OCI-LY7 (cell line): ENCODE measurements at regions not wholly inside any gene's neighbourhood (a gene's known extent, or its start where the extent isn't known, plus 50 kb on each side); places are given as distances from the start of the nearest gene placed in this dataset.

ENCODE experiments used
- BruUV-seq: library from RNA; stranded (reverse); fragments of 400-500 nt; replicated peaks from 2 replicates; lab custom pipeline; 2021; lab: Mats Ljungman, UMichigan
- CTCF ChIA-PET: fragments of 300-600 bp; sonication (Branson Sonifier 250); formaldehyde crosslinking; loops from one replicate; lab custom pipeline; 2022; ENCODE audit warnings: antibody characterized with exemption; ENCODE audit not compliant: unreplicated experiment; lab: Charles Lee
- POLR2A ChIA-PET: fragments of 300-600 bp; sonication (Branson Sonifier 250); formaldehyde crosslinking; loops from one replicate; lab custom pipeline; 2022; ENCODE audit warnings: antibody characterized with exemption; lab: Charles Lee
- DNase-seq: peaks from one replicate; pipeline ENCODE4 v3.0.0-alpha.2; 2015; ENCODE audit warnings: low spot score
- H2AFZ ChIP-seq: fragments of 200-600 bp; sonication (generic), shearing (Covaris generic); 2 replicates; pipeline ENCODE4 v1.6.1; 2014; ENCODE audit warnings: mild to moderate bottlenecking, antibody characterized with exemption, low read length, moderate library complexity
- H3K27ac ChIP-seq: fragments of 200-600 bp; sonication (generic); 2 replicates; pipeline ENCODE4 v1.5.1; 2014; ENCODE audit warnings: mixed run types, low read depth, mild to moderate bottlenecking, moderate library complexity, low read length, inconsistent platforms; ENCODE audit not compliant: poor library complexity, severe bottlenecking
- H3K36me3 ChIP-seq: fragments of 200-600 bp; sonication (generic); 2 replicates; pipeline ENCODE4 v1.6.1; 2014; ENCODE audit warnings: mild to moderate bottlenecking, antibody characterized with exemption, low read length, moderate library complexity, mixed read lengths; ENCODE audit not compliant: insufficient read depth
- H3K4me1 ChIP-seq: fragments of 200-600 bp; sonication (generic); 2 replicates; pipeline ENCODE4 v1.5.1; 2014; ENCODE audit warnings: mild to moderate bottlenecking, low read length; ENCODE audit not compliant: insufficient read depth, poor library complexity, severe bottlenecking
- H3K4me2 ChIP-seq: fragments of 200-600 bp; sonication (generic); 2 replicates; pipeline ENCODE4 v1.6.1; 2014; ENCODE audit warnings: mild to moderate bottlenecking, low read length
- H3K4me3 ChIP-seq: fragments of 200-600 bp; sonication (generic); 2 replicates; pipeline ENCODE4 v1.5.1; 2014; ENCODE audit warnings: mild to moderate bottlenecking, low read depth, low read length; ENCODE audit not compliant: poor library complexity, severe bottlenecking
- H3K79me2 ChIP-seq: fragments of 200-600 bp; sonication (generic); 2 replicates; pipeline ENCODE4 v1.6.1; 2016; ENCODE audit warnings: low read depth, mild to moderate bottlenecking, low read length, moderate library complexity, mixed read lengths; ENCODE audit not compliant: insufficient read depth
- H3K9me2 ChIP-seq: fragments of 200-600 bp; sonication (generic); 2 replicates; pipeline ENCODE4 v1.6.1; 2016; ENCODE audit warnings: mild to moderate bottlenecking, low read length, mixed read lengths; ENCODE audit not compliant: insufficient read depth
- H3K9me3 ChIP-seq: fragments of 200-600 bp; sonication (generic); 2 replicates; pipeline ENCODE4 v1.6.1; 2014; ENCODE audit warnings: mild to moderate bottlenecking, mixed run types, low read length, mixed read lengths
- H4K20me1 ChIP-seq: fragments of 200-600 bp; sonication (generic); 2 replicates; pipeline ENCODE4 v1.6.1; 2014; ENCODE audit warnings: mild to moderate bottlenecking, antibody characterized with exemption, low read length, moderate library complexity, mixed read lengths; ENCODE audit not compliant: insufficient read depth
- CTCF ChIP-seq: fragments of 200-600 bp; sonication (generic); conservative IDR thresholded peaks from 2 replicates; pipeline ENCODE4 v1.5.1; 2014; ENCODE audit warnings: mild to moderate bottlenecking, antibody characterized with exemption, low read length, moderate library complexity, mixed read lengths
- EZH2phosphoT487 ChIP-seq: fragments of 200-600 bp; sonication (generic); IDR thresholded peaks from 2 replicates; pipeline ENCODE4 v1.6.1; 2018; ENCODE audit warnings: low read depth, borderline replicate concordance, mild to moderate bottlenecking, mixed run types, antibody characterized with exemption, low read length, moderate library complexity, mixed read lengths
- intact Hi-C: fragments of 100-400 bp; cut with micrococcal nuclease; formaldehyde crosslinking; loops from one replicate; pipeline ENCODE4 v1.10.0; 2022; ENCODE audit not compliant: unreplicated experiment

DNA sequence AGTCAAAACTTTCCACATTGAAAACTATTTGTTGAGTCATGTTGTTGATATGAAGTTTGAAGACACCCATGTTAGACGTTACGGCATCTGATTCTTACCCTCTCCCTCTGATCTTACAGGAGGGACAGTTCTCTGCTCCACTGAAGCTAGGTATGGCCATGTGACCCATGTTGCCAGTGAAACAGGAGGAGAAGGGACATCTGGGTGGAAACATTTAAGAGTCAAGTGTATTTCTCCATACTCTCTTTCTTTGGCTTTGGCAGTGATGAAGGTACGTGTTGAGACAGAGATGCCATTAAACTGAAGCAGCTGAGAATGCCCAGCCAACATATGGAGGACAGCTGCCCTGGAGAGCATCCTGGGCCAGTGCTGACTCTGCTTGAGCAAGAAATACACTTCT lies 198.4 kb upstream of the PTGFR start:
- H3K27ac ChIP-seq, result no peak overlapping the region
- CTCF ChIA-PET, result no interaction called here
- TF ChIP-seq EZH2phosphoT487, result no peak
- TF ChIP-seq CTCF, result no peak
- BruUV-seq, result no TSS peak
- no peaks in the 10 kb centered on the region for H3K79me2 ChIP-seq
- no peak overlapping the region for H3K4me2 ChIP-seq
- no peak for DNase-seq
- no peaks in the 10 kb centered on the region for H3K36me3 ChIP-seq
- H3K9me3 ChIP-seq, result no peaks in the 10 kb centered on the region
- no peaks in the 10 kb centered on the region for H3K9me2 ChIP-seq
- no peaks in the 10 kb centered on the region for H4K20me1 ChIP-seq
- POLR2A ChIA-PET, result interaction anchor here (0.8 kb wide), 1 partner anchor 30 kb away, joined by 3 read pairs; no protein-coding TSS in a partner anchor
- no peak overlapping the region for H3K4me3 ChIP-seq
- no peaks in the 10 kb centered on the region for H3K4me1 ChIP-seq
- H2AFZ ChIP-seq, result no peak overlapping the region
- intact Hi-C loops, result no loop called here

DNA sequence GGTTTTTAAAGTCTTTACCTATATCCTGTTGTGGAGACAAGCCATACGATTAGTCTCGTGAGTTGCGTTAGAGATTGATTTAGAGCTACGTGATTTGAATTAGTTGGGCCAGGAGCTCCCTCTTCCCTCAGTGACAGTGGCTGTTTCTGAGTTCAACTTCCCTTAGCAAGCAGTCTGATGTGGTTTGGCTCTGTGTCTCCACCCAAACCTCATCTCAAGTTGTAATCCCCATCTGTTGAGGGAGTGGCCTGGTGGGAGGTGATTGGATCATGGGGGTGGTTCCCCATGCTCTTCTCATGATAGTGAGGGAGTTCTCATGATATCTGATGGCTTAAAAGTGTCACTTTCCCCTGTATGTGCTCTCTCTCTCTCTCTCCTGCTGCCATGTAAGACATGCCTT lies 192.9 kb upstream of the PTGFR start:
- Histone ChIP-seq H3K4me1 (no peaks in the 10 kb centered on the region), H2AFZ (no peak overlapping the region), H3K79me2 (no peaks in the 10 kb centered on the region), H3K9me3 (no peaks in the 10 kb centered on the region), H3K27ac (no peak overlapping the region), H4K20me1 (no peaks in the 10 kb centered on the region), H3K4me2 (no peak overlapping the region), H3K36me3 (no peaks in the 10 kb centered on the region), H3K4me3 (no peak overlapping the region), H3K9me2 (no peaks in the 10 kb centered on the region)
- ChIA-PET POLR2A (interaction anchor here (0.8 to 1.0 kb wide), 3 partner anchors 11 to 43 kb away, joined by 3 to 4 read pairs (median 3); no protein-coding TSS in a partner anchor), CTCF (no interaction called here)
- no peak for DNase-seq
- intact Hi-C loops, result no loop called here
- TF ChIP-seq EZH2phosphoT487 (no peak), CTCF (no peak)
- no TSS peak for BruUV-seq

GRCh38 chr1:78298349-78298748 lies 192.4 kb upstream of the PTGFR start:
- H4K20me1 ChIP-seq, result no peaks in the 10 kb centered on the region
- no peak overlapping the region for H2AFZ ChIP-seq
- H3K9me2 ChIP-seq, result no peaks in the 10 kb centered on the region
- CTCF ChIA-PET, result no interaction called here
- intact Hi-C loops, result no loop called here
- no peaks in the 10 kb centered on the region for H3K4me1 ChIP-seq
- H3K9me3 ChIP-seq, result no peaks in the 10 kb centered on the region
- no peak overlapping the region for H3K27ac ChIP-seq
- TF ChIP-seq EZH2phosphoT487, result no peak
- no peak for TF ChIP-seq CTCF
- no peaks in the 10 kb centered on the region for H3K36me3 ChIP-seq
- no peak overlapping the region for H3K4me3 ChIP-seq
- DNase-seq, result no peak
- POLR2A ChIA-PET, result interaction anchor here (0.8 kb wide), 1 partner anchor 21 kb away, joined by 3 read pairs; no protein-coding TSS in a partner anchor
- H3K79me2 ChIP-seq, result no peaks in the 10 kb centered on the region
- no TSS peak for BruUV-seq
- no peak overlapping the region for H3K4me2 ChIP-seq
